ENCODE measurements at regions not wholly inside any gene's neighbourhood (a gene's known extent, or its start where the extent isn't known, plus 50 kb on each side); places are given as distances from the start of the nearest gene placed in this dataset.

DNA sequence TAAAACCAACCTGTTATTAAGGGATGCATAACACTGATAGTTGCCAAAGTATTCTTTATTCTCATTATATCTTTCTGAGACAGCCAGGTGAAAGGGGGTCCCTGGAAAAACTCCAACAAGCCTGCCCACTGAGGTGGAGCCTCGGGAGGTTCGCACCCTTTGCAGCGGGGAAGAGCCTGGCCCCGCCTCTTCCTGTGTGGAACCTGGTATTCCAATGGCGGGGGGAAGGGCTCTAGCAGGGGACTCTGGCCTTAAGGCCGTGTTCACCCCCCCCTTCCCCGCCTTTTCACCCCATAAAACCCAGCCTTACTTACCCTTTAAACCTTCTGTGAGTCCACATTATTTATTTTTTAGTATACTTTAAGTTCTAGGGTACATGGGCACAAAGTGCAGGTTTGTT lies 62.4 kb upstream of the PDK4 start:
- no peak for TF ChIP-seq CTCF (conservative IDR thresholded peaks at IDR 0.05; ENCODE audit: low read length)
- TF ChIP-seq EZH2phosphoT487 (IDR thresholded peaks at IDR 0.05; ENCODE audit: borderline replicate concordance, low read depth, low read length): no peak

All from OCI-LY7 (cell line).